ENCODE measurements at regions not wholly inside any gene's neighbourhood (a gene's known extent, or its start where the extent isn't known, plus 50 kb on each side); places are given as distances from the start of the nearest gene placed in this dataset.
"Not testable (repeated sequence)": the region's sequence is repeated elsewhere in the genome, so short reads cannot be mapped to it uniquely, and the experiment has no call there.

GRCh38 chr4:164616961-164617360 lies 137.0 kb upstream of the SMIM31 start:
- Histone ChIP-seq H3K4me1 (ENCODE audit: control insufficient read depth, insufficient read depth, low read length) (peaks cover 6% of the 10 kb centered on the region), H3K36me3 (ENCODE audit: control insufficient read depth, insufficient read depth, low read length, severe bottlenecking) (no peaks in the 10 kb centered on the region), H3K9ac (ENCODE audit: low read length) (no peak overlapping the region), H3K27me3 (replicated peaks; ENCODE audit: control insufficient read depth, insufficient read depth, low read length) (no peaks in the 10 kb centered on the region), H3K9me3 (ENCODE audit: control insufficient read depth, low read length) (no peaks in the 10 kb centered on the region), H3K4me3 (ENCODE audit: low read length) (no peak overlapping the region)
- DNase-seq (ENCODE audit: low read depth) = no peak

GRCh38 chr4:164617426-164617825 lies 136.5 kb upstream of the SMIM31 start:
- Histone ChIP-seq H3K4me1 (ENCODE audit: control insufficient read depth, insufficient read depth, low read length) (peaks cover 6% of the 10 kb centered on the region), H3K27me3 (replicated peaks; ENCODE audit: control insufficient read depth, insufficient read depth, low read length) (no peaks in the 10 kb centered on the region), H3K36me3 (ENCODE audit: control insufficient read depth, insufficient read depth, low read length, severe bottlenecking) (no peaks in the 10 kb centered on the region), H3K9ac (ENCODE audit: low read length) (no peak overlapping the region), H3K4me3 (ENCODE audit: low read length) (no peak overlapping the region), H3K9me3 (ENCODE audit: control insufficient read depth, low read length) (no peaks in the 10 kb centered on the region)
- no peak for DNase-seq (ENCODE audit: low read depth)

- Histone ChIP-seq H3K36me3 (ENCODE audit: control insufficient read depth, insufficient read depth, low read length, severe bottlenecking) (no peaks in the 10 kb centered on the region), H3K4me3 (ENCODE audit: low read length) (no peak overlapping the region), H3K27me3 (replicated peaks; ENCODE audit: control insufficient read depth, insufficient read depth, low read length) (no peaks in the 10 kb centered on the region), H3K9me3 (ENCODE audit: control insufficient read depth, low read length) (no peaks in the 10 kb centered on the region), H3K4me1 (ENCODE audit: control insufficient read depth, insufficient read depth, low read length) (peaks cover 6% of the 10 kb centered on the region), H3K9ac (ENCODE audit: low read length) (no peak overlapping the region)
- DNase-seq (ENCODE audit: low read depth) = no peak
These were observed 136.0 kb upstream of the SMIM31 start for GRCh38 chr4:164617911-164618310.

GRCh38 chr4:164621886-164622521 lies 131.9 kb upstream of the SMIM31 start:
- H3K9me3 ChIP-seq (ENCODE audit: control insufficient read depth, low read length) = peaks cover 7% of the 10 kb centered on the region
- no peak overlapping the region for H3K9ac ChIP-seq (ENCODE audit: low read length)
- H3K27me3 ChIP-seq (replicated peaks; ENCODE audit: control insufficient read depth, insufficient read depth, low read length) = no peaks in the 10 kb centered on the region
- no peak for DNase-seq (ENCODE audit: low read depth)
- no peaks in the 10 kb centered on the region for H3K36me3 ChIP-seq (ENCODE audit: control insufficient read depth, insufficient read depth, low read length, severe bottlenecking)
- no peak overlapping the region for H3K4me3 ChIP-seq (ENCODE audit: low read length)
- no peaks in the 10 kb centered on the region for H3K4me1 ChIP-seq (ENCODE audit: control insufficient read depth, insufficient read depth, low read length)

GRCh38 chr4:164623099-164623498 lies 130.8 kb upstream of the SMIM31 start:
- no peak overlapping the region for H3K4me3 ChIP-seq (ENCODE audit: low read length)
- H3K9ac ChIP-seq (ENCODE audit: low read length) = no peak overlapping the region
- no peak for DNase-seq (ENCODE audit: low read depth)
- peaks cover 7% of the 10 kb centered on the region for H3K9me3 ChIP-seq (ENCODE audit: control insufficient read depth, low read length)
- H3K27me3 ChIP-seq (replicated peaks; ENCODE audit: control insufficient read depth, insufficient read depth, low read length) = no peaks in the 10 kb centered on the region
- H3K36me3 ChIP-seq (ENCODE audit: control insufficient read depth, insufficient read depth, low read length, severe bottlenecking) = no peaks in the 10 kb centered on the region
- no peaks in the 10 kb centered on the region for H3K4me1 ChIP-seq (ENCODE audit: control insufficient read depth, insufficient read depth, low read length)

- Histone ChIP-seq H3K4me3 (ENCODE audit: low read length) (no peak overlapping the region), H3K9me3 (ENCODE audit: control insufficient read depth, low read length) (no peaks in the 10 kb centered on the region), H3K36me3 (ENCODE audit: control insufficient read depth, insufficient read depth, low read length, severe bottlenecking) (no peaks in the 10 kb centered on the region), H3K27me3 (replicated peaks; ENCODE audit: control insufficient read depth, insufficient read depth, low read length) (no peaks in the 10 kb centered on the region), H3K4me1 (ENCODE audit: control insufficient read depth, insufficient read depth, low read length) (no peaks in the 10 kb centered on the region), H3K9ac (ENCODE audit: low read length) (no peak overlapping the region)
- no peak for DNase-seq (ENCODE audit: low read depth)
These were observed 114.9 kb upstream of the SMIM31 start for GRCh38 chr4:164639001-164639400.

GRCh38 chr4:164648151-164648848 lies 105.6 kb upstream of the SMIM31 start:
- no peaks in the 10 kb centered on the region for H3K4me1 ChIP-seq (ENCODE audit: control insufficient read depth, insufficient read depth, low read length)
- no peak overlapping the region for H3K4me3 ChIP-seq (ENCODE audit: low read length)
- H3K36me3 ChIP-seq (ENCODE audit: control insufficient read depth, insufficient read depth, low read length, severe bottlenecking) = no peaks in the 10 kb centered on the region
- no peak overlapping the region for H3K9ac ChIP-seq (ENCODE audit: low read length)
- no peaks in the 10 kb centered on the region for H3K9me3 ChIP-seq (ENCODE audit: control insufficient read depth, low read length)
- H3K27me3 ChIP-seq (replicated peaks; ENCODE audit: control insufficient read depth, insufficient read depth, low read length) = no peaks in the 10 kb centered on the region
- no peak for DNase-seq (ENCODE audit: low read depth)

GRCh38 chr4:164648849-164649212 lies 105.1 kb upstream of the SMIM31 start:
- no peak for DNase-seq (ENCODE audit: low read depth)
- Histone ChIP-seq H3K27me3 (replicated peaks; ENCODE audit: control insufficient read depth, insufficient read depth, low read length) (no peaks in the 10 kb centered on the region), H3K9me3 (ENCODE audit: control insufficient read depth, low read length) (no peaks in the 10 kb centered on the region)

GRCh38 chr4:164659765-164660164 lies 94.2 kb upstream of the SMIM31 start:
- no peaks in the 10 kb centered on the region for H3K36me3 ChIP-seq (ENCODE audit: control insufficient read depth, insufficient read depth, low read length, severe bottlenecking)
- H3K27me3 ChIP-seq (replicated peaks; ENCODE audit: control insufficient read depth, insufficient read depth, low read length) = no peaks in the 10 kb centered on the region
- no peak overlapping the region for H3K9ac ChIP-seq (ENCODE audit: low read length)
- H3K4me1 ChIP-seq (ENCODE audit: control insufficient read depth, insufficient read depth, low read length) = no peaks in the 10 kb centered on the region
- DNase-seq (ENCODE audit: low read depth) = no peak
- H3K4me3 ChIP-seq (ENCODE audit: low read length) = no peak overlapping the region
- H3K9me3 ChIP-seq (ENCODE audit: control insufficient read depth, low read length) = peaks cover 4% of the 10 kb centered on the region

More at GRCh38 chr4:164648849-164649212, 105.1 kb upstream of the SMIM31 start:
- H3K4me3 ChIP-seq (ENCODE audit: low read length) = no peak overlapping the region
- H3K36me3 ChIP-seq (ENCODE audit: control insufficient read depth, insufficient read depth, low read length, severe bottlenecking) = no peaks in the 10 kb centered on the region
- H3K9ac ChIP-seq (ENCODE audit: low read length) = no peak overlapping the region
- no peaks in the 10 kb centered on the region for H3K4me1 ChIP-seq (ENCODE audit: control insufficient read depth, insufficient read depth, low read length)

- H3K27me3 ChIP-seq (replicated peaks; ENCODE audit: control insufficient read depth, insufficient read depth, low read length); H3K9me3 ChIP-seq (ENCODE audit: control insufficient read depth, low read length); H3K9ac ChIP-seq (ENCODE audit: low read length); H3K4me1 ChIP-seq (ENCODE audit: control insufficient read depth, insufficient read depth, low read length); H3K4me3 ChIP-seq (ENCODE audit: low read length); H3K36me3 ChIP-seq (ENCODE audit: control insufficient read depth, insufficient read depth, low read length, severe bottlenecking); DNase-seq (ENCODE audit: low read depth): not testable (repeated sequence)
These were observed 77.8 kb upstream of the SMIM31 start for GRCh38 chr4:164676152-164676551.

- H3K4me3 ChIP-seq (ENCODE audit: low read length) = no peak overlapping the region
- H3K9me3 ChIP-seq (ENCODE audit: control insufficient read depth, low read length) = no peaks in the 10 kb centered on the region
- no peaks in the 10 kb centered on the region for H3K27me3 ChIP-seq (replicated peaks; ENCODE audit: control insufficient read depth, insufficient read depth, low read length)
- no peaks in the 10 kb centered on the region for H3K4me1 ChIP-seq (ENCODE audit: control insufficient read depth, insufficient read depth, low read length)
- H3K9ac ChIP-seq (ENCODE audit: low read length) = no peak overlapping the region
- DNase-seq (ENCODE audit: low read depth) = no peak
- no peaks in the 10 kb centered on the region for H3K36me3 ChIP-seq (ENCODE audit: control insufficient read depth, insufficient read depth, low read length, severe bottlenecking)
These were observed 70.9 kb upstream of the SMIM31 start for GRCh38 chr4:164683040-164683439.

- Histone ChIP-seq H3K9me3 (ENCODE audit: control insufficient read depth, low read length) (no peaks in the 10 kb centered on the region), H3K9ac (ENCODE audit: low read length) (no peak overlapping the region), H3K4me3 (ENCODE audit: low read length) (no peak overlapping the region), H3K36me3 (ENCODE audit: control insufficient read depth, insufficient read depth, low read length, severe bottlenecking) (no peaks in the 10 kb centered on the region), H3K4me1 (ENCODE audit: control insufficient read depth, insufficient read depth, low read length) (no peaks in the 10 kb centered on the region), H3K27me3 (replicated peaks; ENCODE audit: control insufficient read depth, insufficient read depth, low read length) (no peaks in the 10 kb centered on the region)
- no peak for DNase-seq (ENCODE audit: low read depth)
These were observed 58.3 kb upstream of the SMIM31 start for GRCh38 chr4:164695650-164696049.

Data from adipocyte (in vitro differentiated cells).